H1 (cell line): ENCODE measurements at regions not wholly inside any gene's neighbourhood (a gene's known extent, or its start where the extent isn't known, plus 50 kb on each side); places are given as distances from the start of the nearest gene placed in this dataset.

Experiments used
- CHD2 ChIP-seq: IDR thresholded peaks from 2 replicates; pipeline ENCODE4 v1.6.1; 2012; ENCODE audit warnings: low read length, improper control_type of control experiment
- CHD7 ChIP-seq: fragments of 300-600 bp; sonication (generic); IDR thresholded peaks from 2 replicates; pipeline ENCODE4 v1.7.1; 2012; ENCODE audit warnings: low read length, moderate library complexity, mild to moderate bottlenecking, inconsistent platforms; ENCODE audit not compliant: insufficient replicate concordance
- JUN ChIP-seq: IDR thresholded peaks from 2 replicates; pipeline ENCODE4 v1.6.1; 2011; ENCODE audit warnings: low read depth, mild to moderate bottlenecking, improper control_type of control experiment, low read length
- POLR2AphosphoS5 ChIP-seq: IDR thresholded peaks from 2 replicates; pipeline ENCODE4 v1.6.1; 2011; ENCODE audit warnings: low read depth, low read length
- SAP30 ChIP-seq: fragments of 300-600 bp; sonication (generic); IDR thresholded peaks from 2 replicates; pipeline ENCODE4 v1.7.1; 2012; ENCODE audit warnings: low read length, moderate library complexity, mild to moderate bottlenecking, inconsistent platforms; ENCODE audit not compliant: insufficient read depth, insufficient replicate concordance
- SP1 ChIP-seq: IDR thresholded peaks from 2 replicates; pipeline ENCODE4 v1.6.1; 2011; ENCODE audit warnings: low read depth, low read length
- SP4 ChIP-seq: IDR thresholded peaks from 2 replicates; pipeline ENCODE4 v1.6.1; 2012; ENCODE audit warnings: low read length, inconsistent platforms
- TAF7 ChIP-seq: optimal IDR thresholded peaks from 2 replicates; pipeline ENCODE3; 2011; ENCODE audit warnings: low read depth, mild to moderate bottlenecking, inconsistent platforms, low read length, moderate library complexity, borderline replicate concordance
- TCF12 ChIP-seq: IDR thresholded peaks from 2 replicates; pipeline ENCODE4 v1.6.1; 2011; ENCODE audit warnings: low read depth, mild to moderate bottlenecking, low read length
- TF ChIP-seq, protein P1 (sequence below), 3 experiments: IDR thresholded peaks; 1 replicate in 2 of 3; 2 replicates in 1 of 3; pipeline versions ENCODE4 v1.5.1 to v1.6.1; 2011; ENCODE audit warnings: low read length in 3 of 3, mild to moderate bottlenecking in 3 of 3, inconsistent platforms in 2 of 3, low read depth in 1 of 3, moderate library complexity in 1 of 3; ENCODE audit not compliant: insufficient read depth in 1 of 3; ENCODE audit errors: control extremely low read depth in 1 of 3

DNA sequence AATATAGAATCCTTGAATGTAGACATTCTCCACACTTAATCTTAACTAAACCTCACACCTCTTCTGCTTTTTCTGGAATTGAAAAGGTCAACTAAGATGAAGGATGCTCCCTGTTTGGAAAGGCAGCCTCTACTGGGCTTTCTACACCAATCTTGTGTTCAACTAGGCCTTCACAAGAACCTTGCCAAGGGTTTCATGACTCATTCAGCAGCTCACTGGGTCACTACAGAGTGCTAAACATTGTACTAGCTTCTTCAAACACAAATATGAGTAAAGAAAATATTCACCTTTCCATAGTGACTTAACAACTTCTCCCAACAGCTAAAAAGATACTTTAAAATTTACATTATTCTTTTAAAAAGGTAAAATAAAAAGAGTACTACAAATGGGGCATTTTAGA is 135.3 kb upstream of the PRMT6 start (continued):
- TF ChIP-seq CHD7 (no peak), SP1 (no peak), SP4 (no peak), JUN (no peak), TAF7 (no peak), TCF12 (no peak), POLR2AphosphoS5 (no peak), CHD2 (no peak), SAP30 (no peak)
- TF ChIP-seq, protein P1, sequence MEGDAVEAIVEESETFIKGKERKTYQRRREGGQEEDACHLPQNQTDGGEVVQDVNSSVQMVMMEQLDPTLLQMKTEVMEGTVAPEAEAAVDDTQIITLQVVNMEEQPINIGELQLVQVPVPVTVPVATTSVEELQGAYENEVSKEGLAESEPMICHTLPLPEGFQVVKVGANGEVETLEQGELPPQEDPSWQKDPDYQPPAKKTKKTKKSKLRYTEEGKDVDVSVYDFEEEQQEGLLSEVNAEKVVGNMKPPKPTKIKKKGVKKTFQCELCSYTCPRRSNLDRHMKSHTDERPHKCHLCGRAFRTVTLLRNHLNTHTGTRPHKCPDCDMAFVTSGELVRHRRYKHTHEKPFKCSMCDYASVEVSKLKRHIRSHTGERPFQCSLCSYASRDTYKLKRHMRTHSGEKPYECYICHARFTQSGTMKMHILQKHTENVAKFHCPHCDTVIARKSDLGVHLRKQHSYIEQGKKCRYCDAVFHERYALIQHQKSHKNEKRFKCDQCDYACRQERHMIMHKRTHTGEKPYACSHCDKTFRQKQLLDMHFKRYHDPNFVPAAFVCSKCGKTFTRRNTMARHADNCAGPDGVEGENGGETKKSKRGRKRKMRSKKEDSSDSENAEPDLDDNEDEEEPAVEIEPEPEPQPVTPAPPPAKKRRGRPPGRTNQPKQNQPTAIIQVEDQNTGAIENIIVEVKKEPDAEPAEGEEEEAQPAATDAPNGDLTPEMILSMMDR (IDR thresholded peaks at IDR 0.05; ENCODE audit: control extremely low read depth in 1 of 3, insufficient read depth in 1 of 3, low read depth in 1 of 3, low read length in 3 of 3), result no peak
